ENCODE measurements at regions not wholly inside any gene's neighbourhood (a gene's known extent, or its start where the extent isn't known, plus 50 kb on each side); places are given as distances from the start of the nearest gene placed in this dataset.

- Histone ChIP-seq H3K27ac (ENCODE audit: low read depth, low read length) (no peak overlapping the region), H3K79me2 (ENCODE audit: control insufficient read depth, low read length) (no peaks in the 10 kb centered on the region), H3K4me2 (ENCODE audit: low read length) (no peak overlapping the region), H3K36me3 (ENCODE audit: control insufficient read depth, low read length) (0 out of 2 replicates have a peak, but pooled peaks cover 5% of the 10 kb centered on the region), H3K4me1 (ENCODE audit: control insufficient read depth, low read length) (peaks cover 19% of the 10 kb centered on the region), H3K9me2 (replicated peaks; ENCODE audit: control insufficient read depth, low read length) (no peaks in the 10 kb centered on the region), H3F3A (ENCODE audit: control insufficient read depth, insufficient read depth) (0 out of 2 replicates have a peak, but pooled peaks cover 2% of the 10 kb centered on the region), H3K9me3 (ENCODE audit: control insufficient read depth, insufficient read depth, low read length) (peaks cover 14% of the 10 kb centered on the region; the same call in 1 of the 2 replicates), H3K27me3 (ENCODE audit: control insufficient read depth, low read length) (no peaks in the 10 kb centered on the region), H3K4me3 (ENCODE audit: low read length) (no peak overlapping the region), H4K20me1 (ENCODE audit: control insufficient read depth, insufficient read depth, low read depth, low read length) (no peaks in the 10 kb centered on the region)
- TF ChIP-seq EZH2phosphoT487 (IDR thresholded peaks at IDR 0.05; ENCODE audit: borderline replicate concordance, low read length) (no peak), CTCF (IDR thresholded peaks at IDR 0.05; ENCODE audit: low read depth, low read length, poor library complexity, severe bottlenecking) (no peak)
Measured at GRCh38 chr12:14264316-14264715, 101.2 kb upstream of the ATF7IP start.

- Histone ChIP-seq H3K4me3 (ENCODE audit: low read length) (no peak overlapping the region), H3K36me3 (ENCODE audit: control insufficient read depth, low read length) (0 out of 2 replicates have a peak, but pooled peaks cover 3% of the 10 kb centered on the region), H3F3A (ENCODE audit: control insufficient read depth, insufficient read depth) (0 out of 2 replicates have a peak, but pooled peaks cover 2% of the 10 kb centered on the region), H3K27ac (ENCODE audit: low read depth, low read length) (no peak overlapping the region), H3K9me2 (replicated peaks; ENCODE audit: control insufficient read depth, low read length) (no peaks in the 10 kb centered on the region), H3K9me3 (ENCODE audit: control insufficient read depth, insufficient read depth, low read length) (peaks cover 11% of the 10 kb centered on the region; the same call in 1 of the 2 replicates), H3K27me3 (ENCODE audit: control insufficient read depth, low read length) (no peaks in the 10 kb centered on the region), H3K4me2 (ENCODE audit: low read length) (no peak overlapping the region), H3K4me1 (ENCODE audit: control insufficient read depth, low read length) (peaks cover 18% of the 10 kb centered on the region), H3K79me2 (ENCODE audit: control insufficient read depth, low read length) (no peaks in the 10 kb centered on the region), H4K20me1 (ENCODE audit: control insufficient read depth, insufficient read depth, low read depth, low read length) (no peaks in the 10 kb centered on the region)
- TF ChIP-seq CTCF (IDR thresholded peaks at IDR 0.05; ENCODE audit: low read depth, low read length, poor library complexity, severe bottlenecking) (no peak), EZH2phosphoT487 (IDR thresholded peaks at IDR 0.05; ENCODE audit: borderline replicate concordance, low read length) (no peak)
Measured at GRCh38 chr12:14264778-14265177, 100.7 kb upstream of the ATF7IP start.

GRCh38 chr12:14268120-14268515 lies 97.4 kb upstream of the ATF7IP start:
- Histone ChIP-seq H3K9me2 (replicated peaks; ENCODE audit: control insufficient read depth, low read length) (no peaks in the 10 kb centered on the region), H3K79me2 (ENCODE audit: control insufficient read depth, low read length) (no peaks in the 10 kb centered on the region), H3K27me3 (ENCODE audit: control insufficient read depth, low read length) (no peaks in the 10 kb centered on the region), H3K27ac (ENCODE audit: low read depth, low read length) (no peak overlapping the region), H3F3A (ENCODE audit: control insufficient read depth, insufficient read depth) (no peaks in the 10 kb centered on the region), H4K20me1 (ENCODE audit: control insufficient read depth, insufficient read depth, low read depth, low read length) (no peaks in the 10 kb centered on the region), H3K4me1 (ENCODE audit: control insufficient read depth, low read length) (peaks cover 9% of the 10 kb centered on the region), H3K36me3 (ENCODE audit: control insufficient read depth, low read length) (peaks cover under 1% of the 10 kb centered on the region; the same call in 1 of the 2 replicates), H3K4me2 (ENCODE audit: low read length) (no peak overlapping the region), H3K9me3 (ENCODE audit: control insufficient read depth, insufficient read depth, low read length) (peaks cover 4% of the 10 kb centered on the region; the same call in 1 of the 2 replicates), H3K4me3 (ENCODE audit: low read length) (no peak overlapping the region)
- TF ChIP-seq CTCF (IDR thresholded peaks at IDR 0.05; ENCODE audit: low read depth, low read length, poor library complexity, severe bottlenecking) (no peak), EZH2phosphoT487 (IDR thresholded peaks at IDR 0.05; ENCODE audit: borderline replicate concordance, low read length) (no peak)

All from DOHH2 (cell line).